ENCODE measurements at regions not wholly inside any gene's neighbourhood (a gene's known extent, or its start where the extent isn't known, plus 50 kb on each side); places are given as distances from the start of the nearest gene placed in this dataset.

GRCh38 chr9:29648601-29649000, 2075.3 kb upstream of the C9orf72 start:
- no peaks in the 10 kb centered on the region for H3K9me3 ChIP-seq
- TF ChIP-seq POLR2A (IDR thresholded peaks at IDR 0.05) (no peak), CTCF (IDR thresholded peaks at IDR 0.05) (no peak)
- no peak for DNase-seq
- H3K4me3 ChIP-seq (replicated peaks in 1 of 3) = no peak overlapping the region
- H3K27ac ChIP-seq = no peak overlapping the region
- no peaks in the 10 kb centered on the region for H3K4me1 ChIP-seq
- intact Hi-C loops (cut with DNase I) = no loop called here
- H3K27me3 ChIP-seq = no peaks in the 10 kb centered on the region
- no peaks in the 10 kb centered on the region for H3K36me3 ChIP-seq

- WGBS, 2 donors = 86% methylated on average over 7 of the region's 7 CpGs
- H3K4me3 ChIP-seq (replicated peaks in 1 of 3) = no peak overlapping the region
- no peak overlapping the region for H3K27ac ChIP-seq
- intact Hi-C loops (cut with DNase I) = no loop called here
- no peaks in the 10 kb centered on the region for H3K36me3 ChIP-seq
- no peak for DNase-seq
- no peak for TF ChIP-seq CTCF (IDR thresholded peaks at IDR 0.05)
- no peak for TF ChIP-seq POLR2A (IDR thresholded peaks at IDR 0.05)
- H3K27me3 ChIP-seq = no peaks in the 10 kb centered on the region
- H3K9me3 ChIP-seq = no peaks in the 10 kb centered on the region
- H3K4me1 ChIP-seq = no peaks in the 10 kb centered on the region
Observed at GRCh38 chr9:29656641-29657406, 2083.5 kb upstream of the C9orf72 start.

- TF ChIP-seq CTCF (IDR thresholded peaks at IDR 0.05) (no peak), POLR2A (IDR thresholded peaks at IDR 0.05) (no peak)
Observed at GRCh38 chr9:29657821-29658220, 2084.5 kb upstream of the C9orf72 start.

GRCh38 chr9:29659014-29659413, 2085.7 kb upstream of the C9orf72 start:
- H3K27me3 ChIP-seq = no peaks in the 10 kb centered on the region
- no peak for DNase-seq
- intact Hi-C loops (cut with DNase I) = no loop called here
- no peaks in the 10 kb centered on the region for H3K4me1 ChIP-seq
- no peaks in the 10 kb centered on the region for H3K9me3 ChIP-seq
- no peak overlapping the region for H3K27ac ChIP-seq
- WGBS, 2 donors = 83 to 91% methylated on average over 6 of the region's 6 CpGs
- no peak overlapping the region for H3K4me3 ChIP-seq (replicated peaks in 1 of 3)
- H3K36me3 ChIP-seq = no peaks in the 10 kb centered on the region
- no peak for TF ChIP-seq POLR2A (IDR thresholded peaks at IDR 0.05)
- TF ChIP-seq CTCF (IDR thresholded peaks at IDR 0.05) = no peak

More at GRCh38 chr9:29657821-29658220, 2084.5 kb upstream of the C9orf72 start:
- Histone ChIP-seq H3K4me1 (no peaks in the 10 kb centered on the region), H3K27ac (no peak overlapping the region), H3K4me3 (replicated peaks in 1 of 3) (no peak overlapping the region), H3K9me3 (no peaks in the 10 kb centered on the region), H3K36me3 (no peaks in the 10 kb centered on the region), H3K27me3 (no peaks in the 10 kb centered on the region)
- intact Hi-C loops (cut with DNase I) = no loop called here
- 94 to 97% methylated on average over 7 of the region's 7 CpGs for WGBS, 2 donors
- no peak for DNase-seq

- no peaks in the 10 kb centered on the region for H3K36me3 ChIP-seq
- intact Hi-C loops (cut with DNase I) = no loop called here
- no peaks in the 10 kb centered on the region for H3K27me3 ChIP-seq
- H3K9me3 ChIP-seq = no peaks in the 10 kb centered on the region
- TF ChIP-seq CTCF (IDR thresholded peaks at IDR 0.05) (no peak), POLR2A (IDR thresholded peaks at IDR 0.05) (no peak)
- no peak for DNase-seq
- H3K4me3 ChIP-seq (replicated peaks in 1 of 3) = no peak overlapping the region
- H3K27ac ChIP-seq = no peak overlapping the region
- no peaks in the 10 kb centered on the region for H3K4me1 ChIP-seq
- 84 to 90% methylated on average over 4 of the region's 4 CpGs for WGBS, 2 donors
Observed at GRCh38 chr9:29659736-29660135, 2086.5 kb upstream of the C9orf72 start.

Data from thyroid gland (tissue), 4 donors.